ENCODE measurements at regions not wholly inside any gene's neighbourhood (a gene's known extent, or its start where the extent isn't known, plus 50 kb on each side); places are given as distances from the start of the nearest gene placed in this dataset.

DNA sequence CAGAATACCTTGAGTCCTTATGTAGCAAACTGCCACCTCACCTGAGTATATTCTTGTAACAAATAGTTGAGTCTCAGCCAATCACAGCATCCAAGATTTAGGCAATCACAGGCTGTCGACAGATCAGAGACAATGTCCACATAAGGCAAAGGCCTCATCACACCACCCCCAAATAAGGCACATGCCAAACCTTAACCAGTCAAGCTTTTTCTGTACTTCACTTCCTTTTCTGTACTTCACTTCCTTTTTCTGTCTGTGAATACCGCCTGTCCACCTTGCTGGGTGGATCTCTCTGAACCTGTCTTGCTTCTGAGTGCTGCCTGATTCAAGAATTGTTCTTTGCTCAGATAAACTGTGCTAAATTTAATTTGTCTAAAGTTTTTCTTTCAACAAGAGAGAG, 210.4 kb upstream of the N4BP1 start:
- no peaks in the 10 kb centered on the region for H4K20me1 ChIP-seq (ENCODE audit: control insufficient read depth, insufficient read depth, low read length, poor library complexity, severe bottlenecking)
- H3K79me2 ChIP-seq (ENCODE audit: control insufficient read depth, insufficient read depth, low read length) = no peaks in the 10 kb centered on the region
- DNase-seq (no peak), ATAC-seq (ENCODE audit: low read depth) (no peak)
- no peaks in the 10 kb centered on the region for H3K36me3 ChIP-seq (replicated peaks in 1 of 2; ENCODE audit: control extremely low read depth in 1 of 2, control insufficient read depth in 1 of 2, extremely low read depth in 1 of 2, insufficient read depth in 2 of 2, low read length in 1 of 2)
- H3K27me3 ChIP-seq (replicated peaks in 1 of 4; ENCODE audit: control extremely low read depth in 1 of 4, control insufficient read depth in 3 of 4, insufficient read depth in 4 of 4, low read length in 3 of 4) = no peaks in the 10 kb centered on the region
- H3K4me2 ChIP-seq (replicated peaks; ENCODE audit: low read depth, low read length, poor library complexity, severe bottlenecking) = no peak overlapping the region
- H3K27me3 Mint-ChIP-seq = peaks cover 2% of the 10 kb centered on the region
- peaks cover 0 to 10% (median 0%) of the 10 kb centered on the region in 3 donors for H3K9me3 ChIP-seq (ENCODE audit: control extremely low read depth in 1 of 3, control insufficient read depth in 2 of 3, insufficient read depth in 1 of 3, low read length in 2 of 3)
- WGBS (ENCODE audit: insufficient coverage) = 78% methylated on average over 1 of the region's 2 CpGs
- H2AFZ ChIP-seq (ENCODE audit: insufficient read depth, low read depth, low read length, poor library complexity, severe bottlenecking) = no peak overlapping the region
- H3K9me3 Mint-ChIP-seq (ENCODE audit: insufficient read depth) = no peaks in the 10 kb centered on the region
- no peak overlapping the region for H3K4me3 Mint-ChIP-seq
- H3K27ac Mint-ChIP-seq = no peak overlapping the region
- no peak overlapping the region for H3K27ac ChIP-seq (ENCODE audit: low read length in 2 of 2)
- H3K4me3 ChIP-seq (ENCODE audit: control extremely low read depth in 1 of 5, extremely low read depth in 1 of 5, insufficient read depth in 1 of 5, low read depth in 2 of 5, low read length in 4 of 5) = no peak overlapping the region
- no peak for TF ChIP-seq EZH2 (IDR thresholded peaks at IDR 0.05; ENCODE audit: borderline replicate concordance, insufficient read depth, low read depth, low read length, poor library complexity, severe bottlenecking)
- TF ChIP-seq, protein P1, sequence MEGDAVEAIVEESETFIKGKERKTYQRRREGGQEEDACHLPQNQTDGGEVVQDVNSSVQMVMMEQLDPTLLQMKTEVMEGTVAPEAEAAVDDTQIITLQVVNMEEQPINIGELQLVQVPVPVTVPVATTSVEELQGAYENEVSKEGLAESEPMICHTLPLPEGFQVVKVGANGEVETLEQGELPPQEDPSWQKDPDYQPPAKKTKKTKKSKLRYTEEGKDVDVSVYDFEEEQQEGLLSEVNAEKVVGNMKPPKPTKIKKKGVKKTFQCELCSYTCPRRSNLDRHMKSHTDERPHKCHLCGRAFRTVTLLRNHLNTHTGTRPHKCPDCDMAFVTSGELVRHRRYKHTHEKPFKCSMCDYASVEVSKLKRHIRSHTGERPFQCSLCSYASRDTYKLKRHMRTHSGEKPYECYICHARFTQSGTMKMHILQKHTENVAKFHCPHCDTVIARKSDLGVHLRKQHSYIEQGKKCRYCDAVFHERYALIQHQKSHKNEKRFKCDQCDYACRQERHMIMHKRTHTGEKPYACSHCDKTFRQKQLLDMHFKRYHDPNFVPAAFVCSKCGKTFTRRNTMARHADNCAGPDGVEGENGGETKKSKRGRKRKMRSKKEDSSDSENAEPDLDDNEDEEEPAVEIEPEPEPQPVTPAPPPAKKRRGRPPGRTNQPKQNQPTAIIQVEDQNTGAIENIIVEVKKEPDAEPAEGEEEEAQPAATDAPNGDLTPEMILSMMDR (IDR thresholded peaks at IDR 0.05) = no peak
- intact Hi-C loops (cut with micrococcal nuclease) = no loop called here
- ChIA-PET POLR2A (no interaction called here), CTCF (no interaction called here)
- H3K4me1 ChIP-seq (ENCODE audit: control insufficient read depth in 2 of 2, insufficient read depth in 2 of 2, low read length in 2 of 2) = no peaks in the 10 kb centered on the region
- H3K4me1 Mint-ChIP-seq = no peaks in the 10 kb centered on the region
- H3K9ac ChIP-seq (ENCODE audit: low read length) = no peak overlapping the region

DNA sequence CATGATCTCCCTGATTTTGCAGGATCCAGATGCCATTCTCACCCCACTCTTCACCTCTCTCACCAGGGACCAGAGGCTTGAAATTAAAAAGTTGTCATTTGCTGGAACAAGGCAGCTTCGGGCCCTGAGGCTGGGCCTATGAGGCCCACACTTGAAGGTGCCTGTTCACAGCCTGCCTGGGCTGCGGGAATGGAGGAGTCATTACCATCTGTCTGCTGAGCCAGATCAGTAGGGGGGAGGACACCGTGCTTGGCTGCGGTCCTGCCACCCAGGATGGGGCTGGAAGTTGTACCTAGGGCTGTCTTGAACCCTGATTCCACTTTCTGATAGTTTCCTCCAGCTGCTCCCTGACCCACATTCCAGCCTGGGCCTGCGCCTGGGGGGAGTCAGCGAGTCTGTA, 208.3 kb upstream of the N4BP1 start:
- Mint-ChIP-seq H3K4me3 (no peak overlapping the region), H3K27me3 (peaks cover 4% of the 10 kb centered on the region), H3K9me3 (ENCODE audit: insufficient read depth) (no peaks in the 10 kb centered on the region), H3K4me1 (no peaks in the 10 kb centered on the region), H3K27ac (no peak overlapping the region)
- Histone ChIP-seq H3K4me2 (replicated peaks; ENCODE audit: low read depth, low read length, poor library complexity, severe bottlenecking) (no peak overlapping the region), H4K20me1 (ENCODE audit: control insufficient read depth, insufficient read depth, low read length, poor library complexity, severe bottlenecking) (no peaks in the 10 kb centered on the region), H3K9me3 (ENCODE audit: control extremely low read depth in 1 of 3, control insufficient read depth in 2 of 3, insufficient read depth in 1 of 3, low read length in 2 of 3) (peaks cover 0 to 10% (median 0%) of the 10 kb centered on the region in 3 donors), H3K9ac (ENCODE audit: low read length) (no peak overlapping the region), H3K27me3 (replicated peaks in 1 of 4; ENCODE audit: control extremely low read depth in 1 of 4, control insufficient read depth in 3 of 4, insufficient read depth in 4 of 4, low read length in 3 of 4) (peaks cover 0 to 4% (median 0%) of the 10 kb centered on the region in 4 experiments), H2AFZ (ENCODE audit: insufficient read depth, low read depth, low read length, poor library complexity, severe bottlenecking) (no peak overlapping the region), H3K4me1 (ENCODE audit: control insufficient read depth in 2 of 2, insufficient read depth in 2 of 2, low read length in 2 of 2) (no peaks in the 10 kb centered on the region), H3K36me3 (replicated peaks in 1 of 2; ENCODE audit: control extremely low read depth in 1 of 2, control insufficient read depth in 1 of 2, extremely low read depth in 1 of 2, insufficient read depth in 2 of 2, low read length in 1 of 2) (no peaks in the 10 kb centered on the region), H3K27ac (ENCODE audit: low read length in 2 of 2) (no peak overlapping the region), H3K79me2 (ENCODE audit: control insufficient read depth, insufficient read depth, low read length) (no peaks in the 10 kb centered on the region), H3K4me3 (ENCODE audit: control extremely low read depth in 1 of 5, extremely low read depth in 1 of 5, insufficient read depth in 1 of 5, low read depth in 2 of 5, low read length in 4 of 5) (no peak overlapping the region)
- ChIA-PET CTCF (no interaction called here), POLR2A (no interaction called here)
- ATAC-seq (ENCODE audit: low read depth) (no peak), DNase-seq (no peak)
- 85% methylated on average over 4 of the region's 6 CpGs for WGBS (ENCODE audit: insufficient coverage)
- TF ChIP-seq, protein P1 (IDR thresholded peaks at IDR 0.05) = no peak
- TF ChIP-seq EZH2 (IDR thresholded peaks at IDR 0.05; ENCODE audit: borderline replicate concordance, insufficient read depth, low read depth, low read length, poor library complexity, severe bottlenecking) = no peak
- intact Hi-C loops (cut with micrococcal nuclease) = no loop called here

All from B cell (primary cell).